K562 (cell line): ENCODE measurements at regions not wholly inside any gene's neighbourhood (a gene's known extent, or its start where the extent isn't known, plus 50 kb on each side); places are given as distances from the start of the nearest gene placed in this dataset.

Experiments
- ATAC-seq: fragments of 200-7000 bp; cut with Tn5 transposase; 3 replicates; pipeline ENCODE4 v1.9.1; 2020; ENCODE audit warnings: moderate library complexity
- BruUV-seq: library from RNA; stranded (reverse); fragments of 400-500 nt; replicated peaks from 2 replicates; lab custom pipeline; 2021; lab: Mats Ljungman, UMichigan
- CTCF ChIA-PET: fragments of 300-600 bp; formaldehyde crosslinking; extraction: SDS; loops from one replicate; lab custom pipeline; 2021; ENCODE audit warnings: low intra/inter-chr PET ratio; lab: Yijun Ruan, JAX
- POLR2A ChIA-PET: fragments of 300-600, 350-650 bp; sonication (Branson Sonifier 250); formaldehyde crosslinking; extraction: SDS; loops from one replicate; lab custom pipeline; 2021; ENCODE audit warnings: antibody characterized with exemption, inconsistent platforms; lab: Yijun Ruan, JAX
- DNase-seq, 4 experiments: peaks; one replicate each; pipeline versions ENCODE4 v3.0.0 to v3.0.0-alpha.2; 2011 to 2018; ENCODE audit warnings: low spot score in 3 of 4, mixed read lengths in 3 of 4; ENCODE audit errors: extremely low read depth in 1 of 4
- FAIRE-seq: peaks from 2 replicates; lab custom pipeline; 2011; peaks lifted over from hg19 to GRCh38; lab: Jason Lieb, UNC
- H2AFZ ChIP-seq: 2 replicates; pipeline ENCODE4 v1.6.0; 2011; ENCODE audit warnings: low read depth, low read length, control low read depth, inconsistent platforms
- H3K27ac ChIP-seq: fragments of 200-600 bp; 3 replicates; pipeline ENCODE4 v1.8.0; 2011; ENCODE audit warnings: low read depth, mild to moderate bottlenecking, control low read depth, inconsistent platforms, low read length, moderate library complexity, mixed read lengths; ENCODE audit errors: extremely low read depth
- H3K27me3 ChIP-seq, 2 experiments: fragments of 300-600 bp in 1 of 2; 2 replicates in 1 of 2; 3 replicates in 1 of 2; pipeline versions ENCODE4 v1.6.0 to v1.8.0; 2011; ENCODE audit warnings: inconsistent platforms in 2 of 2, low read length in 2 of 2, mild to moderate bottlenecking in 1 of 2, mixed read lengths in 1 of 2, moderate library complexity in 1 of 2; ENCODE audit not compliant: control insufficient read depth in 2 of 2, insufficient read depth in 2 of 2
- H3K36me3 ChIP-seq: fragments of 300-600 bp; 3 replicates; pipeline ENCODE4 v1.8.0; 2011; ENCODE audit warnings: mild to moderate bottlenecking, low read length, inconsistent platforms; ENCODE audit not compliant: control insufficient read depth, insufficient read depth
- H3K4me1 ChIP-seq, 2 experiments: fragments of 200-600 bp in 1 of 2; replicated peaks in 1 of 2; 2 replicates in 1 of 2; 3 replicates in 1 of 2; pipeline versions ENCODE4 v1.5.1 to v1.8.0; 2011; ENCODE audit warnings: inconsistent platforms in 2 of 2, low read length in 2 of 2, mild to moderate bottlenecking in 1 of 2, mixed read lengths in 1 of 2, moderate library complexity in 1 of 2; ENCODE audit not compliant: control insufficient read depth in 2 of 2, insufficient read depth in 2 of 2
- H3K4me2 ChIP-seq: 2 replicates; pipeline ENCODE4 v1.6.1; 2011; ENCODE audit warnings: low read length, control low read depth, inconsistent platforms, mixed read lengths; ENCODE audit not compliant: insufficient read depth
- H3K4me3 ChIP-seq: fragments of 200-600 bp; sonication (generic), shearing (Covaris generic); 2 replicates; pipeline ENCODE4 v1.5.1; 2016; ENCODE audit warnings: control low read depth, inconsistent platforms
- H3K79me2 ChIP-seq: fragments of 200-600 bp; 3 replicates; pipeline ENCODE4 v1.8.0; 2011; ENCODE audit warnings: low read length, inconsistent platforms; ENCODE audit not compliant: control insufficient read depth, insufficient read depth
- H3K9ac ChIP-seq, 2 experiments: 2 replicates each; pipeline versions ENCODE4 v1.6.0 to v1.6.1; 2011; ENCODE audit warnings: low read depth in 2 of 2, low read length in 2 of 2, control low read depth in 1 of 2, inconsistent platforms in 1 of 2, mild to moderate bottlenecking in 1 of 2, mixed read lengths in 1 of 2; ENCODE audit not compliant: insufficient read depth in 1 of 2
- H3K9me1 ChIP-seq: one replicate; pipeline ENCODE4 v1.6.0; 2011; ENCODE audit warnings: inconsistent platforms, mild to moderate bottlenecking, low read length, moderate library complexity; ENCODE audit not compliant: control insufficient read depth, insufficient read depth
- H3K9me3 ChIP-seq: replicated peaks from 2 replicates; pipeline ENCODE4 v1.5.1; 2011; ENCODE audit warnings: low read depth, low read length, inconsistent platforms; ENCODE audit not compliant: control insufficient read depth, insufficient read depth
- H4K20me1 ChIP-seq: replicated peaks from 2 replicates; pipeline ENCODE4 v1.6.1; 2011; ENCODE audit warnings: low read length, inconsistent platforms, mixed read lengths; ENCODE audit not compliant: control insufficient read depth, insufficient read depth
- E2F5 ChIP-seq: sonication (generic); formaldehyde crosslinking; IDR thresholded peaks from 2 replicates; pipeline ENCODE4 v1.8.0; 2022; ENCODE audit warnings: mild to moderate bottlenecking, missing genetic modification reagents
- MAZ ChIP-seq, 2 experiments: fragments of 450-650 bp in 1 of 2; sonication (generic) in 1 of 2; formaldehyde crosslinking; IDR thresholded peaks in 1 of 2; conservative IDR thresholded peaks in 1 of 2; 2 replicates each; pipeline versions ENCODE4 v1.4.0 to v1.5.0; 2020; ENCODE audit warnings: mild to moderate bottlenecking in 1 of 2, missing genetic modification reagents in 1 of 2
- MCM5 ChIP-seq: fragments of 450-650 bp; IDR thresholded peaks from 2 replicates; pipeline ENCODE4 v1.6.1; 2016; ENCODE audit warnings: low read depth
- PHF8 ChIP-seq: fragments of 200-600 bp; sonication (generic); IDR thresholded peaks from 2 replicates; pipeline ENCODE4 v1.6.1; 2012; ENCODE audit warnings: mixed run types, mild to moderate bottlenecking, inconsistent platforms, low read length, moderate library complexity, borderline replicate concordance
- RB1 ChIP-seq: fragments of 450-650 bp; IDR thresholded peaks from 2 replicates; pipeline ENCODE4 v1.6.1; 2017; ENCODE audit warnings: low read depth, mild to moderate bottlenecking
- SMAD4 ChIP-seq: fragments of 250-450 bp; sonication (Bioruptor Pico); conservative IDR thresholded peaks from 2 replicates; pipeline ENCODE4 v1.8.0; 2021; ENCODE audit warnings: inconsistent platforms, mild to moderate bottlenecking, moderate library complexity
- TCF3 ChIP-seq: sonication (generic); formaldehyde crosslinking; IDR thresholded peaks from 2 replicates; pipeline ENCODE4 v1.4.0; 2020; ENCODE audit warnings: mild to moderate bottlenecking, missing genetic modification reagents
- UBTF ChIP-seq, 2 experiments: IDR thresholded peaks; 2 replicates each; pipeline ENCODE4 v1.6.1; 2012; ENCODE audit warnings: improper control_type of control experiment in 2 of 2, low read depth in 2 of 2, low read length in 2 of 2, borderline replicate concordance in 1 of 2
- USF2 ChIP-seq: sonication (generic); formaldehyde crosslinking; IDR thresholded peaks from 2 replicates; pipeline ENCODE4 v1.5.0; 2020; ENCODE audit warnings: missing genetic modification reagents
- ZNF311 ChIP-seq: fragments of 250-450 bp; sonication (Bioruptor Pico); IDR thresholded peaks from 2 replicates; pipeline ENCODE4 v1.4.0; 2020; ENCODE audit warnings: mild to moderate bottlenecking, moderate library complexity
- ZNF764 ChIP-seq: fragments of 250-450 bp; sonication (Bioruptor Pico); IDR thresholded peaks from 2 replicates; pipeline ENCODE4 v1.4.0; 2020; ENCODE audit warnings: low read depth, mild to moderate bottlenecking, moderate library complexity
- WGBS: fragments of 100-300 bp; shearing (Covaris generic); methylation state at CpG from one replicate; pipeline ENCODE4 v1.1.6; 2016; ENCODE audit warnings: low coverage, mixed read lengths; ENCODE audit not compliant: insufficient coverage; ENCODE audit errors: missing lambda C conversion rate; 5-methylcytosine and 5-hydroxymethylcytosine counted together
- in situ Hi-C: fragments of 300-500 bp; cut with MboI; formaldehyde crosslinking; loops from 4 replicates; pipeline ENCODE4 v1.15.0; 2018; ENCODE audit warnings: inconsistent platforms, mixed read lengths
- intact Hi-C: fragments of 100-400 bp; cut with micrococcal nuclease; formaldehyde crosslinking; loops from 2 replicates; pipeline ENCODE4 v1.14.2; 2022

GRCh38 chr2:74047152-74047551 is 62.4 kb downstream of the TET3 start (continued):
- TF ChIP-seq SMAD4 (CRISPR knock-in tag), result no peak
- TF ChIP-seq USF2 (CRISPR knock-in tag), result no peak
- TF ChIP-seq TCF3 (CRISPR knock-in tag), result no peak

GRCh38 chr2:74048147-74048546 is 63.4 kb downstream of the TET3 start:
- Histone ChIP-seq H3K27ac (peak overlapping the region; percentile 95), H3K9ac (peak overlapping the region; percentile 65 to 71), H3K9me1 (peaks cover 5% of the 10 kb centered on the region), H4K20me1 (no peaks in the 10 kb centered on the region), H2AFZ (no peak overlapping the region), H3K4me1 (peaks cover 49 to 57% of the 10 kb centered on the region in 2 experiments), H3K79me2 (peaks cover 64% of the 10 kb centered on the region), H3K4me2 (peak overlapping the region; percentile 85), H3K27me3 (no peaks in the 10 kb centered on the region), H3K36me3 (peaks cover 38% of the 10 kb centered on the region), H3K9me3 (no peaks in the 10 kb centered on the region), H3K4me3 (no peak overlapping the region)
- TF ChIP-seq ZNF311, result no peak
- TF ChIP-seq UBTF (IDR thresholded peaks at IDR 0.05; ENCODE audit: borderline replicate concordance in 1 of 2, low read depth in 2 of 2, low read length in 2 of 2), result no peak
- TF ChIP-seq RB1, result no peak
- no peak for TF ChIP-seq ZNF764 (CRISPR knock-in tag)
- TF ChIP-seq MCM5, result no peak
- TF ChIP-seq E2F5 (CRISPR knock-in tag), result no peak
- no peak for TF ChIP-seq MAZ (CRISPR knock-in tag; conservative IDR thresholded peaks at IDR 0.05 in 1 of 2, IDR thresholded peaks at IDR 0.05 in 1 of 2)
- TF ChIP-seq PHF8, result no peak
- ATAC-seq (no peak), DNase-seq (peak in 2 of 4 experiments; percentile 37 to 46), FAIRE-seq (no peak)
- CTCF ChIA-PET, result no interaction called here
- BruUV-seq, result no TSS peak
- WGBS, result 95% methylated on average over 6 of the region's 7 CpGs
- POLR2A ChIA-PET, result interaction anchor here (0.7 to 1.4 kb wide), 3 partner anchors 9 to 73 kb away, joined by 3 to 5 read pairs (median 4); no protein-coding TSS in a partner anchor
- in situ Hi-C loops, result no loop called here
- intact Hi-C loops, result no loop called here
